Endothelial cell of umbilical vein (primary cell): ENCODE measurements at regions not wholly inside any gene's neighbourhood (a gene's known extent, or its start where the extent isn't known, plus 50 kb on each side); places are given as distances from the start of the nearest gene placed in this dataset.

Experiments
- BruUV-seq: library from RNA; stranded (reverse); fragments of 400-500 nt; replicated peaks from 2 replicates; lab custom pipeline; 2021; lab: Mats Ljungman, UMichigan
- CTCF ChIA-PET: fragments of 300-600, 350-600 bp; sonication (Branson Sonifier 250); formaldehyde crosslinking; loops from one replicate; lab custom pipeline; 2021; ENCODE audit warnings: antibody characterized with exemption, inconsistent platforms; lab: Charles Lee
- POLR2A ChIA-PET: fragments of 300-600, 350-600 bp; sonication (Branson Sonifier 250); formaldehyde crosslinking; loops from one replicate; lab custom pipeline; 2021; ENCODE audit warnings: antibody characterized with exemption, inconsistent platforms; lab: Charles Lee
- DNase-seq: peaks from one replicate; pipeline ENCODE4 v3.0.0-alpha.2; 2011; ENCODE audit warnings: low read depth, low spot score
- FAIRE-seq: peaks from 2 replicates; lab custom pipeline; 2011; peaks lifted over from hg19 to GRCh38; lab: Jason Lieb, UNC
- H2AFZ ChIP-seq: 2 replicates; pipeline ENCODE4 v1.6.0; 2012; ENCODE audit warnings: low read depth, low read length, control low read depth, inconsistent platforms
- H3K27ac ChIP-seq: 2 replicates; pipeline ENCODE4 v1.5.1; 2011; ENCODE audit warnings: low read depth, mild to moderate bottlenecking, control low read depth, low read length, moderate library complexity; ENCODE audit not compliant: insufficient read depth
- H3K27me3 ChIP-seq, 2 experiments: 2 replicates each; pipeline versions ENCODE4 v1.6.0 to v1.6.1; 2011; ENCODE audit warnings: low read length in 2 of 2, mixed read lengths in 1 of 2; ENCODE audit not compliant: control insufficient read depth in 2 of 2, insufficient read depth in 2 of 2
- H3K36me3 ChIP-seq, 2 experiments: 2 replicates in 1 of 2; 3 replicates in 1 of 2; pipeline ENCODE4 v1.5.1; 2011; ENCODE audit warnings: low read length in 2 of 2, mild to moderate bottlenecking in 1 of 2, moderate library complexity in 1 of 2; ENCODE audit not compliant: control insufficient read depth in 2 of 2, insufficient read depth in 2 of 2; ENCODE audit errors: extremely low read depth in 1 of 2
- H3K4me1 ChIP-seq: 3 replicates; pipeline ENCODE4 v1.5.1; 2011; ENCODE audit warnings: mild to moderate bottlenecking, low read length; ENCODE audit not compliant: control insufficient read depth, insufficient read depth; ENCODE audit errors: extremely low read depth
- H3K4me2 ChIP-seq: 2 replicates; pipeline ENCODE4 v1.6.1; 2011; ENCODE audit warnings: low read length, control low read depth, mixed read lengths; ENCODE audit not compliant: insufficient read depth
- H3K4me3 ChIP-seq, 3 experiments: fragments of 200-600 bp in 1 of 3; sonication (generic), shearing (Covaris generic) in 1 of 3; replicated peaks in 1 of 3; 2 replicates each; pipeline ENCODE4 v1.5.1; 2011 to 2016; ENCODE audit warnings: control low read depth in 3 of 3, low read length in 3 of 3, mild to moderate bottlenecking in 2 of 3, inconsistent platforms in 1 of 3, low read depth in 1 of 3, moderate library complexity in 1 of 3; ENCODE audit not compliant: insufficient read depth in 1 of 3
- H3K79me2 ChIP-seq: 2 replicates; pipeline ENCODE4 v1.6.0; 2012; ENCODE audit warnings: low read length, inconsistent platforms; ENCODE audit not compliant: control insufficient read depth, insufficient read depth
- H3K9ac ChIP-seq: replicated peaks from 2 replicates; pipeline ENCODE3; 2011; ENCODE audit warnings: low read length, control low read depth; ENCODE audit not compliant: insufficient read depth; ENCODE audit errors: extremely low read depth
- H3K9me1 ChIP-seq: replicated peaks from 3 replicates; pipeline ENCODE4 v1.6.0; 2011; ENCODE audit warnings: mild to moderate bottlenecking, low read length; ENCODE audit not compliant: control insufficient read depth, insufficient read depth; ENCODE audit errors: extremely low read depth
- H3K9me3 ChIP-seq: replicated peaks from 2 replicates; pipeline ENCODE4 v1.5.1; 2012; ENCODE audit warnings: low read length, inconsistent platforms; ENCODE audit not compliant: control insufficient read depth, insufficient read depth
- H4K20me1 ChIP-seq: replicated peaks from 2 replicates; pipeline ENCODE3; 2011; ENCODE audit warnings: mild to moderate bottlenecking, low read length; ENCODE audit not compliant: control insufficient read depth, insufficient read depth; ENCODE audit errors: extremely low read depth
- EZH2 ChIP-seq: IDR thresholded peaks from 2 replicates; pipeline ENCODE4 v1.6.1; 2012; ENCODE audit warnings: borderline replicate concordance, low read depth, mild to moderate bottlenecking, moderate library complexity, low read length, inconsistent platforms; ENCODE audit not compliant: severe bottlenecking
- FOS ChIP-seq: IDR thresholded peaks from 2 replicates; pipeline ENCODE4 v1.6.1; 2011; ENCODE audit warnings: mild to moderate bottlenecking, low read length, moderate library complexity, borderline replicate concordance; ENCODE audit not compliant: insufficient read depth
- GATA2 ChIP-seq: IDR thresholded peaks from 2 replicates; pipeline ENCODE4 v1.7.0; 2011; ENCODE audit warnings: low read depth, mild to moderate bottlenecking, moderate library complexity, mixed read lengths, low read length; ENCODE audit not compliant: insufficient read length, insufficient read depth
- JUN ChIP-seq: IDR thresholded peaks from 2 replicates; pipeline ENCODE4 v1.6.1; 2011; ENCODE audit warnings: borderline replicate concordance, low read depth; ENCODE audit not compliant: insufficient read length, insufficient read depth
- MYC ChIP-seq: IDR thresholded peaks from one replicate; pipeline ENCODE4 v1.6.1; 2011; ENCODE audit warnings: mild to moderate bottlenecking, low read depth, low read length
- POLR2A ChIP-seq: IDR thresholded peaks from 2 replicates; pipeline ENCODE4 v1.6.1; 2012; ENCODE audit warnings: low read depth, mild to moderate bottlenecking, control low read depth, low read length
- POLR2AphosphoS5 ChIP-seq: IDR thresholded peaks from 2 replicates; pipeline ENCODE4 v1.6.1; 2012; ENCODE audit warnings: low read depth, mild to moderate bottlenecking, control low read depth, low read length, moderate library complexity; ENCODE audit not compliant: insufficient read depth
- dilution Hi-C: fragments of 300-500 bp; cut with MboI; formaldehyde crosslinking; loops from one replicate; pipeline ENCODE4 v1.15.0; 2019; ENCODE audit warnings: low sequenced_read_pairs; ENCODE audit not compliant: extremely low pct_ligation_motif_present
- intact Hi-C: fragments of 100-400 bp; cut with micrococcal nuclease; formaldehyde crosslinking; loops from one replicate; pipeline ENCODE4 v1.10.0; 2022
- TF ChIP-seq, protein P1 (sequence below): IDR thresholded peaks from 2 replicates; pipeline ENCODE4 v1.6.1; 2011; ENCODE audit not compliant: insufficient read depth, insufficient read length
- TF ChIP-seq, protein P2 (sequence below), 2 donors: IDR thresholded peaks; 1 replicate in 1 of 2; 2 replicates in 1 of 2; pipeline ENCODE4 v1.5.1; 2011; ENCODE audit warnings: low read length in 2 of 2, mild to moderate bottlenecking in 2 of 2, moderate library complexity in 2 of 2, control low read depth in 1 of 2, inconsistent platforms in 1 of 2, low read depth in 1 of 2; ENCODE audit not compliant: insufficient read depth in 1 of 2; ENCODE audit errors: extremely low read depth in 1 of 2

- FAIRE-seq: no peak
- no peak overlapping the region for H3K9ac ChIP-seq
- H3K4me1 ChIP-seq: no peaks in the 10 kb centered on the region
- ChIA-PET POLR2A (no interaction called here), CTCF (no interaction called here)
- dilution Hi-C loops (no loop called here), intact Hi-C loops (no loop called here)
- no peak for DNase-seq
- H3K9me1 ChIP-seq: no peaks in the 10 kb centered on the region
- H3K36me3 ChIP-seq: no peaks in the 10 kb centered on the region
- H2AFZ ChIP-seq: no peak overlapping the region
- TF ChIP-seq, protein P1, sequence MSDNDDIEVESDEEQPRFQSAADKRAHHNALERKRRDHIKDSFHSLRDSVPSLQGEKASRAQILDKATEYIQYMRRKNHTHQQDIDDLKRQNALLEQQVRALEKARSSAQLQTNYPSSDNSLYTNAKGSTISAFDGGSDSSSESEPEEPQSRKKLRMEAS: no peak
- no peak for TF ChIP-seq POLR2A
- TF ChIP-seq, protein P2, sequence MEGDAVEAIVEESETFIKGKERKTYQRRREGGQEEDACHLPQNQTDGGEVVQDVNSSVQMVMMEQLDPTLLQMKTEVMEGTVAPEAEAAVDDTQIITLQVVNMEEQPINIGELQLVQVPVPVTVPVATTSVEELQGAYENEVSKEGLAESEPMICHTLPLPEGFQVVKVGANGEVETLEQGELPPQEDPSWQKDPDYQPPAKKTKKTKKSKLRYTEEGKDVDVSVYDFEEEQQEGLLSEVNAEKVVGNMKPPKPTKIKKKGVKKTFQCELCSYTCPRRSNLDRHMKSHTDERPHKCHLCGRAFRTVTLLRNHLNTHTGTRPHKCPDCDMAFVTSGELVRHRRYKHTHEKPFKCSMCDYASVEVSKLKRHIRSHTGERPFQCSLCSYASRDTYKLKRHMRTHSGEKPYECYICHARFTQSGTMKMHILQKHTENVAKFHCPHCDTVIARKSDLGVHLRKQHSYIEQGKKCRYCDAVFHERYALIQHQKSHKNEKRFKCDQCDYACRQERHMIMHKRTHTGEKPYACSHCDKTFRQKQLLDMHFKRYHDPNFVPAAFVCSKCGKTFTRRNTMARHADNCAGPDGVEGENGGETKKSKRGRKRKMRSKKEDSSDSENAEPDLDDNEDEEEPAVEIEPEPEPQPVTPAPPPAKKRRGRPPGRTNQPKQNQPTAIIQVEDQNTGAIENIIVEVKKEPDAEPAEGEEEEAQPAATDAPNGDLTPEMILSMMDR (IDR thresholded peaks at IDR 0.05; ENCODE audit: extremely low read depth in 1 of 2, insufficient read depth in 1 of 2, low read depth in 1 of 2, low read length in 2 of 2): no peak
- no peak for TF ChIP-seq GATA2
- no peak for TF ChIP-seq EZH2
- no peak for TF ChIP-seq FOS
- no peak for TF ChIP-seq MYC
- TF ChIP-seq JUN: no peak
- TF ChIP-seq POLR2AphosphoS5: no peak
- no peak overlapping the region for H3K27ac ChIP-seq
- no peaks in the 10 kb centered on the region for H3K9me3 ChIP-seq
- H3K4me3 ChIP-seq: no peak overlapping the region
- H3K27me3 ChIP-seq: no peaks in the 10 kb centered on the region
- no TSS peak for BruUV-seq
- H3K79me2 ChIP-seq: no peaks in the 10 kb centered on the region
- no peaks in the 10 kb centered on the region for H4K20me1 ChIP-seq
- H3K4me2 ChIP-seq: no peak overlapping the region
Observed at GRCh38 chr11:70700871-70701270, 302.5 kb downstream of the CTTN start.
